GM19455 (cell line): ENCODE measurements at regions not wholly inside any gene's neighbourhood (a gene's known extent, or its start where the extent isn't known, plus 50 kb on each side); places are given as distances from the start of the nearest gene placed in this dataset.

Experiments
- ATAC-seq: cut with Tn5 transposase; IDR thresholded peaks from one replicate; pipeline ENCODE4 v1.9.1; 2021; ENCODE audit not compliant: unreplicated experiment

DNA sequence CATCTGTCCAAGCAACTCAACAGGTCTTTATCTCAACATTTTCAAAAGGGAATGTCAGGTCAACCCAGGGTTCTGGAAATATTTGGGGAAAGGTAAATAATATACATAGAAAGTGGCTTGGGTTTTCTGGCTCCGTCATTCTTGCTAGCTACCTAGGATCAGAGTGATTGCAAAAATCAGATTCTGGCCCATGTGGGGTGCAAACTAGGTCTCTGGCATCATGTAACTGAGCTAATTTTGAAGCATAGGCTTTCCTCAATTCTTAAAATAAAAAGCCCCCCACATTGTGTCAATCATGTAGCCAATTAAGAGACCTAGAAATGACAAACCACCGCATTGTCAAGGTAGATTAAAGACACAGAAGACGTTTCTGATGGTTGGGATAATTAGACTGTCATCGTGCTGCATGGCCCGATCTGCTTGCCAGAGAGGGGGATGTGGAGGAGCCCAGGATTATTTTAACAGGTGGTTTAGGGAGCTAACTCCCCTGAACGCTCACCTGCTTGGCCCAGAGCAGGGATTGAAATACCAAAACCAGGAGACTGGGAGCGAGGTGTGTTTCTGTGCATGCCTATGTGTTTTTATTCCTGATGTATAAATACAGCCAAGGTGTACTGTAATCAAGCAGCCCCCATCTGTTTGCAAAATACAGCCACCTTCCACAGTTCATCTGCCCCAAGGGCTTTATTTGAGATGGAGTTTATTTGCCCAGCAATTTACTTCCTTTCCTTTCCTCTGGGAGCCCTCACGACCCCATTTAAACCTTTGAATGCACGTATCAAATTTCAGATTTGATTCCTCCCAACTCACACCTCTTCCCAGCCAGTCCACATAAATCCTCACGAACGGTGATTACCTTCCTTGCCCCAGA, 189.5 kb downstream of the TTC8 start:
- ATAC-seq, result no peak

GRCh38 chr14:89014569-89014850, 190.1 kb downstream of the TTC8 start:
- no peak for ATAC-seq

- ATAC-seq, result no peak
Observed at GRCh38 chr14:89015016-89015415, 190.6 kb downstream of the TTC8 start.

DNA sequence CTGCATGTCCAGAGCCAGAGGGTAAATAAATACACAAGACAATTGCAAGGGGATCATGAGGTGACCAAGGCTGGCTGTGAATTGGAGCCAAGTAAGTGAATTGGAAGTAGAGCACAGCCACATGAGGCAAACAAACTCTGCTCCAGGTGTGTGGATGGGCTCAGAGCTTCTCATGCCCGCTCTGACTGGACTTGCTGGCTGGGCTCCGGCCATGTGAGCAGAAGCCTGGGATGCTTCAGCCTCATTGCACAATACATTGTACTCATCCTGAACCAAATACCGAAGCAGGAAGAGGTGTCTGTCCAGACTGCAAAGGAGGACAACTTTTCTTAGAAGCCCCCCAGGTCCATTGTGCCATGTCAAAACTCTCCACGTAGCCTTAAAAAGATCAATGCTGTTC, 193.0 kb downstream of the TTC8 start:
- no peak for ATAC-seq

DNA sequence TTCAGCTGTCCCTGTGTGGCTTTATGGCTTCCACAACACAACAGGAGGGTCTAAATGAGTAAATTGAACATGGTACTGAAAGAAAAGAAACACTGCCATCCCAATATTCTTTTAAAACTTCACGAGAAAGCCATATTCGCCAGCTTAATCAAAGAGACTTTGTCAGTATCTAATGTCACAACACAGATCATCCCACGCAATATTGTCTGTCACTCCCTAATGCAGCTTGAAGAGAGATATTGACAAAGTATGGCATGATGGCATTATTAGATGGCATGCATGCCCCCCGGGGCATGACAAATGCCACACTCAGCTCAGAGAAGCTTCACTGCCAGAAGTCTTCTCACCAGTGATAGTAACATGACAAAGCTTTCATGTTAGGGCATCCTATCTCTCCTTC, 197.8 kb downstream of the TTC8 start:
- ATAC-seq, result no peak

GRCh38 chr14:89024691-89025090, 200.2 kb downstream of the TTC8 start:
- no peak for ATAC-seq

- ATAC-seq, result no peak
Observed at GRCh38 chr14:89025561-89026236, 201.2 kb downstream of the TTC8 start.

GRCh38 chr14:89027097-89027740, 202.8 kb downstream of the TTC8 start:
- ATAC-seq, result peak; percentile 82

GRCh38 chr14:89028462-89029134, 204.1 kb downstream of the TTC8 start:
- no peak for ATAC-seq

GRCh38 chr14:89029961-89030694, 205.7 kb downstream of the TTC8 start:
- no peak for ATAC-seq

DNA sequence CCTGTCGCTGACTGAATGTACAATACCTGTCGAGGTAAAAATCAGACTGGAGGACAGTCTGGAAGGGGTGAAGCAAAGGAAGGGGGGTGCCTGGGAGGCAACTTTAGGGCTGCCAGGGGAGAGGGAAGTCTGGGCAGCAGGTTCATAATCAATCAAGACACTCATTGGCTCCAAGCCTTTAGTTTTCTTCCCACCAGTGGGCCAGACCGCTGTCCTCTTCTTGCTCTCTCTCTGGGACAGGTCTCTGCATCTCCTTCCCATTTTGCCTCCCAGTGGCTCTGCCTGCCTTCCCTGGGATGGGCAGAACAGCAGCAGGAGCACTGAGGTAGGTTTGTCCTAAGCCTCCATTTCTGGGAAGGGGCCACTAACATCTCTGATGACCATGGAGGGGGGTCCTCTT, 206.5 kb downstream of the TTC8 start:
- no peak for ATAC-seq

DNA sequence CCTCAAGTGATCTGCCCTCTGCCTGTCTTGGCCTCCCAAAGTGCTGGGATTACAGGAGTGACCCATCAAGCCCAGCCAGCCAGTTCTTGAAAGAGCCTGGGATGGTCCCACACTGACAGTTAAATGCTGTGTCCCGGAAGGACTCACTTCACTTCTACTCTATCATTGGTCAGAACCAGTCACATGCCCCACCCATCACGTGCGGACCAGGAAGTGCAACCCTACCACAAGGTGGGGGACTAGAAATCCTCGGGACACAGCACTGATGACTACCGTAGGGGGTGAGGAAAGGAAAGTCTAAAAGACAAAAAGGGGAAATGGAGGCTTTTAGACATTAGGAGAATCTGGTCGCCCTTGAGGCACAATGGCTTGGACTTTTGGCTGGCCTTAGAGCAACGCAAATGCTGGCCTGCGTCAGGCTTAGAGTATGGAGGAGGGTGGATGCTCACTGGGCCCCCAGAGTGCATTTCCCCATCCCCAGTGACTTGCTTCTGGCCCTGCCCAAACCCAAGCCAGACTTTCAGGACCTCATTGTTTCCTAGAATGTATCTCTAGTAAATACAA, 207.7 kb downstream of the TTC8 start:
- no peak for ATAC-seq

DNA sequence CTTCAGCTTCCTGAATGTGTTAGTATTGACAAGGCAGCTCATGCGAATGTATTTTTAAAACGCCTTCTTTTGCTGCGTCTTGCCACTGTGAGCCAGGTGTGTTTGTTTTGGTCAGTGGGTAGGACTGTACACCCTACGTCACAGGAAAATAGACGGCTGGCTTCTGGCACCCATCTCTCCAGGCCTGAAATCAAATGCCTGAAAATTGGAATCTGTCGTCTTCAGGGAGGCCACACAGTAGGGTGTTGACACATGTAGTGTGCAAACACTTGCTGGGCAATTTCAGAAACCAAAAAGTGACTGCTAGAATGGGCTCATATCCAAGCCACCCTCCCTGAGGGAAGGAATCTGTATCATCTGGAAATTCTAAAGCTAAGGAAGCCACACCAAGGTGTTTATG, 209.3 kb downstream of the TTC8 start:
- no peak for ATAC-seq

DNA sequence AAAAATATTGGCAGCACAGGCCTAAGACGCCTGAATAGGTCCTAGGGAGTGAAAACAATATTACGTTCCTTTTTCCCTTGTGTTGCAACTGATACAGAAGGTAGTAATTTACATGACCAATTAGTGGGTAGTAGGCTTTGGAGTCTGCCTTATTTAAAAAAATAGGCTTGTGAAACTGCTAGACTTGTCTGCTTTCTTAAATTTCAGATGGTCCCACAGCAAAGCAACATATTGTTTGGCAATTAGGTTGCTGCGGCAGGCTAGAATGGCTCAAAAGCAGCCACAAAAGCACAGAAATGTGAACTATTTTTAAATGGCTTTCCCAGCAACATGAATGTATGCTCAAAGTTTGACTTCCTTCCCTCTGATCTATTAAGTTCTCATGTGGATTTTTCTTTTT, 211.9 kb downstream of the TTC8 start:
- ATAC-seq, result no peak

GRCh38 chr14:89037065-89037464, 212.6 kb downstream of the TTC8 start:
- no peak for ATAC-seq

GRCh38 chr14:89040080-89040459, 215.6 kb downstream of the TTC8 start:
- peak; percentile 31 for ATAC-seq

DNA sequence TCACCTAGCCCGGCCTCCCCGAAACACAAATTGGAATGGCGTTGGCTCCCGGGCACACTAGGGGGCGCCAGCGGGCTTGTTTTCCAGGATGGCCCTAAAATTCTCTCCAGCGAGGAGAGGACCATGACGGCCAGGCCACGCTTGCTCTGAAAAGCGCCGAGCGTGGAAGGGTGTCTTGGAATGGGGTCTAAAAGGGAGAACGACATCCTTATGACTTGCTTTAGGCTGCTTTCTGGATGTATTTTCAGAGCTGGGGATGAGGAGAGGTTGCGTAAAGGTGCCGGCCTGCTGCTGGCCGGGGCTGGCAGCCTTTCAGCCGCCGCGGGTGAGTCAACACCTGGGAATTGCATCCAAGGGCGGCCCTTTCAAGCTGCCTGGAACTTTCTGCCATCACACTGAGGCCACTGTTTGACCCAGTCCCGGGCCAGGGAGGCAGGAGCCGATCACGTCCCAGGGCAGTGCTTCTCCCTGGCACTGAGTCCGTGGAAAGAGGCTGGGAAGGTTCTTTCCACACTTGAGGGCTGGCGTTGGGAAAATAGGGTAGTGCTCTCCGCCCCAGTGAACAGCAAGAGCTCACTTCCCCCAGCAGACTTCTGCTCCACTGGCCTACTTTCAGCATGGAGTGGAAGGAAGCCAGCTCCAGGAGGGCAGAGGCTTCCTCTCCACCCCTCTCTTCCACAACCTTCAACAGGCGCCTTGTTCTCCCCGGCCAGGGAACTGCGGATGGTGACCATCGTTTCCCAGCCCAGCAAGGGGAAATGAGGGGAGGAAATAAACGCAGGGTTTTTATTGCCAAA, 216.2 kb downstream of the TTC8 start:
- peak; percentile 86 for ATAC-seq

- ATAC-seq, result no peak
Observed at GRCh38 chr14:89041257-89041582, 216.8 kb downstream of the TTC8 start.

DNA sequence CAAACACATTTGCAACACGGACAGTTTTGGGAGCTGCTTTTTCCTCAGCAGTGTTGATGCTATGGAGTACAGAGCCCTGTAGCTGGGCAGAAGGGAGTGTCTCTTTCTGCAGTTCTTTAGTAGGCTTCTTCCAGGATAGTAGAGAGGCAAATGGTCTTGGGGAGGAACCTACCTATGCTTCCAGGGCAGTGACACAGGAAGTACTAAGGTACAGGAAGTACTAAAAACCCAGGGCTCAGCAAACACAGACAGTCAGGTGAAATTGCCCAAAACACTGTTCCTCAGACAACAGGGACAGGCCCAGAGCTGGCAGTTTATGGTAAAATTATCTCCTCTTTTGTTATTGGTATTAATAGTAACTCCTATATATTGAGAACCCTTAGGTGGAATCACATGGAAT, 217.6 kb downstream of the TTC8 start:
- no peak for ATAC-seq

- ATAC-seq, result no peak
Observed at GRCh38 chr14:89053303-89053702, 228.9 kb downstream of the TTC8 start.
